SK-N-SH (cell line): ENCODE measurements at regions not wholly inside any gene's neighbourhood (a gene's known extent, or its start where the extent isn't known, plus 50 kb on each side); places are given as distances from the start of the nearest gene placed in this dataset.

Experiments used
- CTCF ChIA-PET: fragments of 300-600, 350-600 bp; formaldehyde crosslinking; extraction: SDS; loops from one replicate; lab custom pipeline; 2021; lab: Yijun Ruan, JAX
- POLR2A ChIA-PET: fragments of 350-600 bp; sonication (Branson Sonifier 250); formaldehyde crosslinking; extraction: SDS; loops from one replicate; lab custom pipeline; 2020; ENCODE audit warnings: antibody characterized with exemption, inconsistent platforms; lab: Yijun Ruan, JAX
- DNase-seq: peaks from one replicate; pipeline ENCODE4 v3.0.0; 2012
- H2AFZ ChIP-seq: fragments of 200-600 bp; sonication (generic); 2 replicates; pipeline ENCODE4 v1.8.1; 2016; ENCODE audit warnings: antibody characterized with exemption, mild to moderate bottlenecking, low read depth
- H3F3A ChIP-seq: fragments of 200-600 bp; sonication (generic); replicated peaks from 2 replicates; pipeline ENCODE3; 2016; ENCODE audit warnings: antibody characterized with exemption, mild to moderate bottlenecking; ENCODE audit not compliant: insufficient read depth
- H3K27ac ChIP-seq, 2 experiments: fragments of 200-500 bp in 1 of 2; fragments of 200-600 bp in 1 of 2; sonication (Bioruptor generic) in 1 of 2; sonication (generic), shearing (Covaris generic) in 1 of 2; 2 replicates each; pipeline versions ENCODE4 v1.5.1 to v1.6.1; 2014 to 2016; ENCODE audit warnings: low read depth in 2 of 2, inconsistent platforms in 1 of 2, low read length in 1 of 2, mild to moderate bottlenecking in 1 of 2, mixed read lengths in 1 of 2
- H3K27me3 ChIP-seq: fragments of 200-600 bp; sonication (generic), shearing (Covaris generic); 2 replicates; pipeline ENCODE4 v1.6.1; 2016; ENCODE audit warnings: mixed run types; ENCODE audit not compliant: insufficient read depth
- H3K36me3 ChIP-seq, 2 experiments: fragments of 200-500 bp in 1 of 2; fragments of 200-600 bp in 1 of 2; sonication (Bioruptor generic) in 1 of 2; sonication (generic) in 1 of 2; replicated peaks in 1 of 2; 2 replicates each; pipeline versions ENCODE3 to v1.5.1; 2014 to 2016; ENCODE audit warnings: low read length in 1 of 2, mild to moderate bottlenecking in 1 of 2; ENCODE audit not compliant: insufficient read depth in 2 of 2, control insufficient read depth in 1 of 2
- H3K4me1 ChIP-seq, 2 experiments: fragments of 200-500 bp in 1 of 2; fragments of 200-600 bp in 1 of 2; sonication (Bioruptor generic) in 1 of 2; sonication (generic), shearing (Covaris generic) in 1 of 2; 2 replicates each; pipeline versions ENCODE4 v1.5.1 to v1.6.1; 2014 to 2016; ENCODE audit warnings: low read depth in 1 of 2, low read length in 1 of 2, mixed run types in 1 of 2; ENCODE audit not compliant: insufficient read depth in 2 of 2, control insufficient read depth in 1 of 2
- H3K4me2 ChIP-seq: fragments of 200-600 bp; sonication (generic), shearing (Covaris generic); 2 replicates; pipeline ENCODE4 v1.6.1; 2017; ENCODE audit warnings: mixed run types
- H3K4me3 ChIP-seq, 2 experiments: fragments of 200-500 bp in 1 of 2; fragments of 200-600 bp in 1 of 2; sonication (Bioruptor generic) in 1 of 2; sonication (generic), shearing (Covaris generic) in 1 of 2; 2 replicates each; pipeline versions ENCODE4 v1.5.1 to v1.8.1; 2014 to 2016; ENCODE audit warnings: low read depth in 2 of 2, inconsistent platforms in 1 of 2, low read length in 1 of 2, mild to moderate bottlenecking in 1 of 2, mixed read lengths in 1 of 2, moderate library complexity in 1 of 2
- H3K79me2 ChIP-seq: fragments of 200-600 bp; sonication (generic); 2 replicates; pipeline ENCODE4 v1.8.1; 2017; ENCODE audit warnings: mild to moderate bottlenecking; ENCODE audit not compliant: insufficient read depth
- H3K9ac ChIP-seq: fragments of 200-600 bp; sonication (generic); 2 replicates; pipeline ENCODE4 v1.6.1; 2017; ENCODE audit warnings: mixed run types
- H3K9me2 ChIP-seq: fragments of 200-600 bp; sonication (generic); 2 replicates; pipeline ENCODE4 v1.6.1; 2017; ENCODE audit warnings: mixed run types
- H3K9me3 ChIP-seq: fragments of 200-600 bp; sonication (generic); 2 replicates; pipeline ENCODE4 v1.6.1; 2017; ENCODE audit warnings: mixed run types, mild to moderate bottlenecking, moderate library complexity
- H4K20me1 ChIP-seq: fragments of 200-600 bp; sonication (generic); 2 replicates; pipeline ENCODE4 v1.6.1; 2017; ENCODE audit warnings: mild to moderate bottlenecking, mixed run types; ENCODE audit not compliant: insufficient read depth
- CTCF ChIP-seq: fragments of 200-600 bp; sonication (generic); IDR thresholded peaks from 2 replicates; pipeline ENCODE4 v1.6.1; 2017; ENCODE audit warnings: antibody characterized with exemption, mild to moderate bottlenecking, moderate library complexity
- ELF1 ChIP-seq: IDR thresholded peaks from 2 replicates; pipeline ENCODE4 v1.4.0; 2012
- FOXM1 ChIP-seq: IDR thresholded peaks from 2 replicates; pipeline ENCODE4 v1.4.0; 2012; ENCODE audit warnings: low read depth, mild to moderate bottlenecking
- GATA2 ChIP-seq: sonication (generic); formaldehyde crosslinking; IDR thresholded peaks from 2 replicates; pipeline ENCODE4 v1.5.0; 2020; ENCODE audit warnings: mild to moderate bottlenecking, missing genetic modification reagents
- JUND ChIP-seq: IDR thresholded peaks from 2 replicates; pipeline ENCODE4 v1.4.0; 2012
- MAX ChIP-seq: IDR thresholded peaks from 2 replicates; pipeline ENCODE4 v1.4.0; 2012; ENCODE audit warnings: low read depth
- MEF2A ChIP-seq: IDR thresholded peaks from 2 replicates; pipeline ENCODE4 v1.4.0; 2012; ENCODE audit warnings: low read depth, borderline replicate concordance
- MXI1 ChIP-seq: IDR thresholded peaks from 2 replicates; pipeline ENCODE4 v1.6.1; 2012; ENCODE audit warnings: mild to moderate bottlenecking, low read depth, low read length, improper control_type of control experiment
- NFIC ChIP-seq: IDR thresholded peaks from 2 replicates; pipeline ENCODE4 v1.4.0; 2012; ENCODE audit warnings: borderline replicate concordance
- PBX3 ChIP-seq: IDR thresholded peaks from 2 replicates; pipeline ENCODE4; 2012
- POLR2AphosphoS5 ChIP-seq: IDR thresholded peaks from 2 replicates; pipeline ENCODE4 v1.6.1; 2012; ENCODE audit warnings: low read depth, low read length
- RCOR1 ChIP-seq: fragments of 150-350 bp; IDR thresholded peaks from 2 replicates; pipeline ENCODE4 v1.6.1; 2017; ENCODE audit warnings: antibody characterized with exemption, low read length
- SIN3A ChIP-seq: IDR thresholded peaks from 2 replicates; pipeline ENCODE4 v1.6.1; 2012; ENCODE audit warnings: low read depth, mild to moderate bottlenecking, low read length, moderate library complexity, borderline replicate concordance
- SMC3 ChIP-seq: IDR thresholded peaks from 2 replicates; pipeline ENCODE4 v1.6.1; 2012; ENCODE audit warnings: low read depth, low read length, improper control_type of control experiment
- TAF1 ChIP-seq: IDR thresholded peaks from 2 replicates; pipeline ENCODE4 v1.6.1; 2012; ENCODE audit warnings: low read depth, mild to moderate bottlenecking, low read length, moderate library complexity, borderline replicate concordance
- TEAD4 ChIP-seq: IDR thresholded peaks from 2 replicates; pipeline ENCODE4 v1.4.0; 2012; ENCODE audit warnings: mild to moderate bottlenecking, borderline replicate concordance; ENCODE audit not compliant: insufficient read depth
- USF2 ChIP-seq: fragments of 150-350 bp; IDR thresholded peaks from 2 replicates; pipeline ENCODE4 v1.6.1; 2017; ENCODE audit warnings: antibody characterized with exemption, low read length, low read depth, borderline replicate concordance
- YY1 ChIP-seq: IDR thresholded peaks from 2 replicates; pipeline ENCODE4 v1.4.0; 2012; ENCODE audit warnings: low read depth, mild to moderate bottlenecking
- WGBS: methylation state at CpG from one replicate; pipeline ENCODE4 v1.1.6; 2017; ENCODE audit warnings: low lambda C conversion rate; 5-methylcytosine and 5-hydroxymethylcytosine counted together
- TF ChIP-seq, protein P1 (sequence below): IDR thresholded peaks from 2 replicates; pipeline ENCODE4 v1.4.0; 2012; ENCODE audit warnings: low read depth, borderline replicate concordance
- TF ChIP-seq, protein P2 (sequence below): fragments of 150-350 bp; IDR thresholded peaks from 2 replicates; pipeline ENCODE4 v1.6.1; 2016; ENCODE audit warnings: mild to moderate bottlenecking, low read depth, low read length

DNA sequence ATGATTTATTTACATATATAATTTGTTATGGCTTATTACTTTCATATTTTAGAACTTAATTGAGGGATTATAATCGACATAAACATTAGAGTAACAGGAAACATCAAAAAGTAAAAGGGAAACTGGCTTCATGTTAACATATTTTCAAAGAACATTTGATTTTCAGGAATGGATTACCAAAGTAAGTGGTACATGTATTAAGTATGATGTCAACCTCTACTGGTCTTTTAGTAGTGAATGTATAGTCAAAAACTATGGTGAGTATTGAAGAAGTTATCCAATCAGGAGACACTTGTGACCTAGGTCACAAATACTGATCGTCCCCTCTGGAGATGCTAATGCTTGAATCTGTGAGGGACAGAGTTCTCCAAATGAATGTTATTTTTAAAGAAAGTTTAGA, 768.9 kb upstream of the ADGRL4 start:
- no peak for DNase-seq
- no peak for TF ChIP-seq MEF2A
- no peak for TF ChIP-seq JUND
- TF ChIP-seq FOXM1, result no peak
- TF ChIP-seq, protein P1, sequence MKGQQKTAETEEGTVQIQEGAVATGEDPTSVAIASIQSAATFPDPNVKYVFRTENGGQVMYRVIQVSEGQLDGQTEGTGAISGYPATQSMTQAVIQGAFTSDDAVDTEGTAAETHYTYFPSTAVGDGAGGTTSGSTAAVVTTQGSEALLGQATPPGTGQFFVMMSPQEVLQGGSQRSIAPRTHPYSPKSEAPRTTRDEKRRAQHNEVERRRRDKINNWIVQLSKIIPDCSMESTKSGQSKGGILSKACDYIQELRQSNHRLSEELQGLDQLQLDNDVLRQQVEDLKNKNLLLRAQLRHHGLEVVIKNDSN, result no peak
- TF ChIP-seq SIN3A, result no peak
- TF ChIP-seq PBX3, result no peak
- TF ChIP-seq MAX, result no peak
- no peak for TF ChIP-seq GATA2
- TF ChIP-seq RCOR1, result no peak
- no peak for TF ChIP-seq TAF1
- no peak for TF ChIP-seq SMC3
- TF ChIP-seq MXI1, result no peak
- TF ChIP-seq, all 33 proteins: peak for 0
- POLR2A ChIA-PET, result no interaction called here
- 52% methylated on average over 2 of the region's 2 CpGs for WGBS
- Histone ChIP-seq H3K9ac (no peak overlapping the region), H3K9me2 (no peaks in the 10 kb centered on the region), H3K36me3 (no peaks in the 10 kb centered on the region), H3K79me2 (no peaks in the 10 kb centered on the region), H3K4me1 (no peaks in the 10 kb centered on the region), H2AFZ (no peak overlapping the region), H3K9me3 (no peaks in the 10 kb centered on the region), H3K27ac (no peak overlapping the region), H4K20me1 (no peaks in the 10 kb centered on the region), H3K27me3 (no peaks in the 10 kb centered on the region), H3F3A (no peaks in the 10 kb centered on the region), H3K4me3 (no peak overlapping the region), H3K4me2 (no peak overlapping the region)
- CTCF ChIA-PET, result no interaction called here

DNA sequence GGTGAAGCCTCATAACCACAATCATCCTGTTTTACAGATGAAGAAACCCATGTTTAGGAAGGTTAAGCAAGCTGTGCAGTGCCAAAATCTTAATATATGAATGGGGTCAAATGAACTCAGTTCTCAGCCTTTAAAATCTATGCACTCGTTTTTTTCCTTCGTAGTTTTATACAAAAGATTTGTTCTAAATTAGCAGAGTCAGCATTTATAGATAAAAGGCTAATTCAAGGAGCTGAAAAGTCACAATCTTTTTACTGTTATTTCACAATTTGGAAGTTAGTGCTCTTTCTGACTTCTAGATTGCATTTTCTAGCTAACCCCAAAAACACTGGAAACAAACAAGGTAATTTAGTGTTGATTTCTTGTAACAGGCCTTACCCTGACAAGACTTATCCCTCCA, 766.9 kb upstream of the ADGRL4 start:
- H4K20me1 ChIP-seq, result no peaks in the 10 kb centered on the region
- H3F3A ChIP-seq, result no peaks in the 10 kb centered on the region
- no peak overlapping the region for H2AFZ ChIP-seq
- no peaks in the 10 kb centered on the region for H3K9me2 ChIP-seq
- H3K4me3 ChIP-seq, result no peak overlapping the region
- CTCF ChIA-PET, result no interaction called here
- H3K9me3 ChIP-seq, result no peaks in the 10 kb centered on the region
- no peaks in the 10 kb centered on the region for H3K79me2 ChIP-seq
- H3K4me2 ChIP-seq, result no peak overlapping the region
- no peak for DNase-seq
- H3K27me3 ChIP-seq, result no peaks in the 10 kb centered on the region
- H3K9ac ChIP-seq, result no peak overlapping the region
- WGBS, result 73% methylated on average over 2 of the region's 2 CpGs
- POLR2A ChIA-PET, result no interaction called here
- no peak overlapping the region for H3K27ac ChIP-seq
- no peaks in the 10 kb centered on the region for H3K36me3 ChIP-seq
- no peaks in the 10 kb centered on the region for H3K4me1 ChIP-seq
- TF ChIP-seq NFIC (no peak), SIN3A (no peak), PBX3 (no peak), CTCF (no peak), MAX (no peak), USF2 (no peak), POLR2AphosphoS5 (no peak), ELF1 (no peak), YY1 (no peak), TEAD4 (no peak), JUND (no peak)
- TF ChIP-seq, protein P2, sequence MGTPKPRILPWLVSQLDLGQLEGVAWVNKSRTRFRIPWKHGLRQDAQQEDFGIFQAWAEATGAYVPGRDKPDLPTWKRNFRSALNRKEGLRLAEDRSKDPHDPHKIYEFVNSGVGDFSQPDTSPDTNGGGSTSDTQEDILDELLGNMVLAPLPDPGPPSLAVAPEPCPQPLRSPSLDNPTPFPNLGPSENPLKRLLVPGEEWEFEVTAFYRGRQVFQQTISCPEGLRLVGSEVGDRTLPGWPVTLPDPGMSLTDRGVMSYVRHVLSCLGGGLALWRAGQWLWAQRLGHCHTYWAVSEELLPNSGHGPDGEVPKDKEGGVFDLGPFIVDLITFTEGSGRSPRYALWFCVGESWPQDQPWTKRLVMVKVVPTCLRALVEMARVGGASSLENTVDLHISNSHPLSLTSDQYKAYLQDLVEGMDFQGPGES, result no peak
